Kasumi-1 (cell line): ENCODE measurements at regions not wholly inside any gene's neighbourhood (a gene's known extent, or its start where the extent isn't known, plus 50 kb on each side); places are given as distances from the start of the nearest gene placed in this dataset.
"Not testable (repeated sequence)": the region's sequence is repeated elsewhere in the genome, so short reads cannot be mapped to it uniquely, and the experiment has no call there.

Experiments used
- DNase-seq, 2 experiments: peaks; one replicate each; lab custom pipeline; 2025; lab: John Stamatoyannopoulos, UW

- DNase-seq, result no peak
These were observed 167.6 kb upstream of the MAFB start for GRCh38 chr20:40856653-40857052.

GRCh38 chr20:40860487-40860902 lies 168.1 kb upstream of the TOP1 start:
- DNase-seq, result no peak

- DNase-seq, result no peak
These were observed 167.1 kb upstream of the TOP1 start for GRCh38 chr20:40861427-40862008.

DNA sequence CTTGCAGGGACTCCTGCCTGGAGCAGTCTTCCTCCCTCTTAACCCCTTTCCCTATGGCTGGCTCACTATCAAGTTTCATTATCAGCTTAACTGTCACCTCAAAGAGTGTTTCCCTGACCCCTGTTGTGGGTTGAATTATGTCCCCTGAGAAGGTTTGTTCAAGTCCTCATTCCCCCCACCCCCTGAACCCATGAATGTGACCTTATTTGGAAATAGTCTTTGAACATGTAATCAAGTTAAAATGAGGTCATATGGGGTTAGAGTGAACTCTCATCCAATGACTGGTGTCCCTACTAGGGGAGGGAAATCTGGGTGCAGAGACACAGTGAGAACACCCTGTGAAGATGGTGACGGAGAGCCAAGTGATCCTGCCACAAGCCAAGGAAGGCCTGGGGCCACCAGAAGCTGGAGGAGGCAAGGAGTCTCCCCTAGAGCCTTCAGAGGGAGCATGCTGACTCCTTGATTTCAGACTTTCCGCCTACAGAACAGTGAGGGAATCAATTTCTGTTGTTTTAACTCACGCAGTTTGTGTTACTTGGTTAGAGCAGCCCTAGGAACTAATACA lies 165.2 kb upstream of the TOP1 start:
- DNase-seq, result no peak

- DNase-seq, result no peak
These were observed 164.2 kb upstream of the TOP1 start for GRCh38 chr20:40864470-40864869.

DNA sequence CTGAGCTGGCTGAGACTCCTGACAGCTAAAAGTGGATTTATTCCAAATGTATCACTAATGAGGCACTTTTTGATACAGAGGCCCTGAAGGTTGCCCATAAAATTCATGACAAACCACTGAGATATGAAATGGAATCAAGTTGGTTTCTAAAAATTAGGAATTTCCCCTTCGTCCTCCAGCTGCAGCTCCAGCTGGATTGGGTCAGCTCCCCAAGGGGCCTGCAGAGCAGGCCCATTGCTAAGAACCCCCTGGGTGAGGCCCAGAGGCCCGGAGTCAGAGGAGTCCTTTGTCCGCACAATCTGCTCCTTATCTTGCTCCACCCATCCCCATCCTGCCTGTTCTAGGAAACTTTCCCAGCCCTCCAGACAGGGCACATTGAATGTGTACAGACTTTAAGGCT lies 163.5 kb upstream of the TOP1 start:
- DNase-seq, result no peak

- no peak for DNase-seq
These were observed 162.6 kb upstream of the TOP1 start for GRCh38 chr20:40866056-40866455.

DNA sequence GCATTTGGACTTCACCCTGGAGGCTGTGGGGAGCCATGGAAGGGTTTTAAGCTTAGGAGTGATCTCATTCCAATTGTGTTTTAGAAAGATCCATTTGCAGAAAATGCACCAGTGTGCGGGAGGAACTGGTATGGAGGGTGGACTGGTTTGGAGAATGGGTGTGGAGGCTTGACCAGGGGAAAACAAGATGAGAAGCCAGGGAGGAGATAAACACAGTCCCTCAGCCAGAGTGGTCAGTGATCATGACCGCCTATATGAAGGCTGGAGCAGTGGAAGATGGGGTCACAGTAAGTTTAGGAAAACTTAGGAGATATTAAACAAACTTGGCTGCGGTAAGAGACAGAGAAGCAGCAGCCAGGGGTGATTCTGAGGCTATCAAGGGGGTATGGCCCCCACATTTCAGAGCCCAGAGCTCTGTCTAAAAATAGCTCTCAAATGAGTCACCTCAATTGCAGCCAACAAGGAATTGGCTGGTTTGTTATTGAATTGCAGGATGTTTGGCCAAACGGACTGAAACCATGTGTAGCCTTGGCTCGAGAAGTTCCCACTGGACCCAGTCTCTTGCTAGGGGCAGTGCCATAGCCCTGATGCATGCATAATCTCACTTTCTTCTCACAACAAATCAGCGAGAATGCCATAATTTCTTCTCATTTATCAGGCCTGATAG lies 159.9 kb upstream of the TOP1 start:
- DNase-seq, result no peak

GRCh38 chr20:40869218-40870147 lies 159.1 kb upstream of the TOP1 start:
- no peak for DNase-seq

GRCh38 chr20:40875116-40876085 lies 153.2 kb upstream of the TOP1 start:
- no peak for DNase-seq

GRCh38 chr20:40878099-40878498 lies 150.5 kb upstream of the TOP1 start:
- not testable (repeated sequence) for DNase-seq

DNA sequence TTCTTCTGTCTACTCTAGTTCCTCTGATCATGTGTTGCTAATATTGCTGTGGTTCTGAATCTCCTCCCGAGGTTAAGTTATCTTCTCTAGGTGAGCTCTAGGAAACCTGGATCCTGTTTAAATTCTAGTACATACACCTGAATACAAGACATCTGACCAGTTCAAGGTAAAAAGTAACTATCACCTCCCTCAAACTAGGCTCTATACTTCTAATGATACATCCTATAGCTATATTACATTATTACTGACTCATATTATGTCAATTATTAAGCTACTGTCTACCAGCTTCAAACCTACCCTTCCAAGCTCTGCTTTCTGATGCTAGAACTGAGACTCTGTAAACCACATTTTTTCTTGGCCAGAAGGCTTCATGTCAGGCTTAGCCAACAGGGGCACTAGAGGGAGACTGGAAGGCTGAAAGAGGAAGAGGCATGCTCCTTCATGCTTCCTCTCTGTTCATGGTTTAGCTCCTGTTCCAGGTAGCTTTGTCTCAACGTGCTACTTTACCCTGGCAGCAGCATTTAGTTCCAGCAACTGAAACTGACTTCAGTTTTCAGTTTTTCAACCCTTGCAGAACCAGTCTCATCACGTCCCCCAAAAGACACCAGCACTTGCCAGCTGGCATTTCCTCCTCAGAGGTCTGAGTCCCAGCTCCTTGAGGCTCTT lies 148.4 kb upstream of the TOP1 start:
- peak; percentile 77 to 80 for DNase-seq

- DNase-seq, result no peak
These were observed 147.9 kb upstream of the TOP1 start for GRCh38 chr20:40880729-40881109.

DNA sequence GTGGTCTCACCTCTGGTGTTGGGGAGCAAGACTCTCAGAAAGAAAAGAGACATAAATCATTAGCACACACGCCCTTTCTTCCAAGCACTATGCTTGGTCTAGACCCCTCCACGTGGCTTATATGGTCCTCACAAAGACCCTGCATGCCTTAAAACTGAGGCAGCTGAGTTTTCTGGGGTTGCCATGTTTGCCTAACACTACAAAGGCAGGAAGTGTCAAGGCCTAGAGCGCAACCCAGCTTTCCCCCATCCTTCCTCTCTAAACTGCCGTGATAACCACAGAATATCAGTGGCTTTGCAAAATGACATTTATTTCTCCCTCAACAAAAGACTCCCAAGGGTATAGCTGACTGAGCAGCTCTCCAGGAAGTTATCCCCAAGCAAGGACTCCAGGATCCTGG lies 146.5 kb upstream of the TOP1 start:
- peak; percentile 88 to 91 for DNase-seq

- no peak for DNase-seq
These were observed 145.5 kb upstream of the TOP1 start for GRCh38 chr20:40883097-40883496.

- no peak for DNase-seq
These were observed 141.5 kb upstream of the TOP1 start for GRCh38 chr20:40887105-40887504.

DNA sequence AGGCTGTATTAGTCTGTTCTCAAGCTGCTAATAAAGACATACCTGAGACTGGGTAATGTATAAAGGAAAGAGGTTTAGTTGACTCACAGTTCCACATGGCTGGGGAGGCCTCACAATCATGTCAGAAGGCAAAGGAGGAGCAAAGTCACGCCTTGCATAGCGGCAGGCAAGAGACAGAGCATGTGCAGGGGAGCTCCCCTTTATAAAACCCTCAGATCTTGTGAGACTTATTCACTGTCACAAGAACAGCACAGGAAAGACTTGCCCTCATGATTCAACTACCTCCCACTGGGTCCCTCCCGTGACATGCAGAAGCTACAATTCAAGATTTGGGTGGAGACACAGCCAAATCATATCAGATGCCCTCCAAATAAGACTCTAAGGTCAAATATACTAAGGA lies 139.4 kb upstream of the TOP1 start:
- DNase-seq, result not testable (repeated sequence)

DNA sequence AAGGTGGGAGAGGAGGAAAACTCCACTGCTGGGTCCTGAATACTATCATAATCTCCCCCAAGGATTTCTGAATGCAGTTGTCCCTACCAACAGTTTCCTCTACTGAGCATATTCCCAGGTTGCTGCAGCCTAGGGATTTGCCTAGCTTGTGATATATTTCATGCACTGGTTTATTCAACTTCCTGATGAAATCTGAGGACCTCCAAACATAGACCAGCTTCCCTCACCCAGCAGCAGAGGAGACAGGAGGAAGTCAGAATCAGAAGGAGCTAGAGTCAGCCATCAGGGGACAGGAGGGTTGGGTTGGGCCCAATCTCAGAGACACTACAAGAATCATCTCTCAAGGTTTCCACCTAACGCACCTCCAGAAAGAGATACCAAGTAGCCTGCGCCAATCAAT lies 138.4 kb upstream of the TOP1 start:
- peak in 1 of 2 experiments; percentile 21 for DNase-seq

DNA sequence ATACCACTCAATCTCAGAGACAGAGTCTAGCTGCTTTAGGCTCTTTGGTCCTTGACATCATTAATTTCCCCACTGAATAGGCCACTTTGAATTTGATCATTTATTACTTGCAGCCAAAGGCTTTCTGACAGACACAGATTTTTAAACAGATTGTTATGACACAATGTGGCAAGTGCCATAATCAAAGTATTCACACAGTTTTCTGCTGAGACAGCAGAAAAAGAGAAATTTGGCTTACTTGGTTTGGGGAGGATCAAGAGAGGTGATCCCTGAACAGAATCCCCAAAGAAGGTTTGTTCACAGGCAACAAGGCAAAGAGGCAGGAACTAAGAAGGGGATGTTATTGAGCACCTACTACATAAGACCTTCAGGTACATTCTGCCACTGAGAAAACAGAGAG lies 138.0 kb upstream of the TOP1 start:
- no peak for DNase-seq

GRCh38 chr20:40891351-40891750 lies 137.3 kb upstream of the TOP1 start:
- DNase-seq, result no peak

DNA sequence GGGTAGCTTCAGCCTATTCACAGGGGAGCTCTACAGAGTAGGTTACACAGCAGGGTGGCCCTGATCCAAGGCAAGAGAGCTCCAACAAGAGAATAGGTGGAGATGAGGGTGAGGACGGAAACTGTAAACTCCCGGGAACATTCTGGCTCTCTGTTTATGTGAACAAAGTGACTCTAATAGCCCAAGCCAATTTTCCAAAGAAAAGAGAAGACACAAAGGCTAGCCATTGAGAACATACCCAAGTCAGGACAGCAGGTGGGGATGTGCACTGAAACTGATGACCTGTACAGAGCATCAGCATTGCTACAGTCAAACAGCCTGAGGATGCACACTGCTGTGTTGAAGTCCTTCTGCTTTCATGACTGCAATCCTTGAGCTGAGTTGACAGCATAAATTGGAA lies 136.0 kb upstream of the TOP1 start:
- DNase-seq, result no peak
